ENCODE measurements at regions not wholly inside any gene's neighbourhood (a gene's known extent, or its start where the extent isn't known, plus 50 kb on each side); places are given as distances from the start of the nearest gene placed in this dataset.

DNA sequence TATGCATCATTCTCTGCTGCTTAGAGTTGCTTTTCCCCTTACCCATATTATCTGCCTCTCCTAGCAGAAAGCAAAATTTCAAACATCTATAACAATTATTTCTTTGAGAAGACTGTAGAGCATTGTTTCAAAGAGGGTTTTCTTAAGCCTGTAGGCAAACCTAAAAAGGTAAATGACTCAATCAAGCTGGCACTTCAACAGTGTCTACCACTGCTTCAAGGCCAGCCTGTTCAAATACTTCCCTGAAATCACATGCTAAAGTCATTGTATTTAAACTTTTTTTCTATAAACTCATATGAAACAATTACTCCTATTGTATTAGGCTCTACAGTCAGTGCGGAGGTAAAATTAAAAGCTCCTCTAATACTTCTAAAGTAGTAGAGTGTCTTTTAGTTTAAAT is 87.1 kb downstream of the OGFRL1 start:
- Mint-ChIP-seq H3K9me3 (peaks cover 0 to 7% (median 0%) of the 10 kb centered on the region in 11 donors), H3K36me3 (no peaks in the 10 kb centered on the region), H3K4me3 (no peak overlapping the region), H3K4me1 (no peaks in the 10 kb centered on the region), H3K27me3 (peaks cover 8 to 28% (median 16%) of the 10 kb centered on the region in 5 donors), H3K27ac (no peak overlapping the region)
- H3K27me3 ChIP-seq (ENCODE audit: control insufficient read depth in 2 of 2, insufficient read depth in 2 of 2, low read length in 2 of 2) = no peaks in the 10 kb centered on the region
- H3K4me1 ChIP-seq (ENCODE audit: control insufficient read depth in 2 of 2, insufficient read depth in 2 of 2, low read length in 2 of 2) = no peaks in the 10 kb centered on the region
- intact Hi-C loops (cut with micrococcal nuclease) = no loop called here
- H3K4me3 ChIP-seq (ENCODE audit: low read length) = no peak overlapping the region
- ATAC-seq (no peak), DNase-seq (no peak)
- H3K36me3 ChIP-seq (ENCODE audit: control insufficient read depth in 2 of 3, insufficient read depth in 3 of 3, low read length in 3 of 3) = no peaks in the 10 kb centered on the region
- no peaks in the 10 kb centered on the region for H3K9me3 ChIP-seq (ENCODE audit: control insufficient read depth in 2 of 3, low read length in 3 of 3)
- ChIA-PET POLR2A (no interaction called here), CTCF (interaction anchor here (0.8 kb wide), 1 partner anchor 9 kb away, joined by 3 read pairs; no protein-coding TSS in a partner anchor)
- no peak overlapping the region for H3K27ac ChIP-seq (ENCODE audit: low read depth, low read length)

DNA sequence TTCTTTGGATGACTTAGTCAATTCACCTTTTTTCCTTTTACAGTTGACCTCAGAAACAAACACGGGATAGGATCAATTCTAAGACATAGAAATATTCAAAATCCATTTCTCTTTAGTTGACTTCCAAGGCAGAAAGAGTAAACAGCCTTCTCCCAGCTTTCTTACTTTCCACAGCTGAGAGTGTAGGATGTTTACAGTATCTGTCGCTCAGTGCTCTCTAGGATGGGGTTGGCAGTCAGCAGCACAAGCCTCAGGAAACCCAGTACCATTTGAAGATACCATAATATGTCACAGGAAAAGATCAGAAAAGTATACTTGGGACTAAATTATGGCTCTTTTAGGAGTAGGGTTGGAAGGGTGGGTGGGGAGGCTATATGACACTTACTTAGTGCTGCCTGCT is 88.2 kb downstream of the OGFRL1 start:
- ChIA-PET POLR2A (no interaction called here), CTCF (interaction anchor here (0.5 kb wide), 1 partner anchor 512 kb away, joined by 3 read pairs; no protein-coding TSS in a partner anchor)
- Histone ChIP-seq H3K27me3 (ENCODE audit: control insufficient read depth in 2 of 2, insufficient read depth in 2 of 2, low read length in 2 of 2) (no peaks in the 10 kb centered on the region), H3K36me3 (ENCODE audit: control insufficient read depth in 2 of 3, insufficient read depth in 3 of 3, low read length in 3 of 3) (no peaks in the 10 kb centered on the region), H3K4me3 (ENCODE audit: low read length) (no peak overlapping the region), H3K27ac (ENCODE audit: low read depth, low read length) (no peak overlapping the region), H3K9me3 (ENCODE audit: control insufficient read depth in 2 of 3, low read length in 3 of 3) (no peaks in the 10 kb centered on the region), H3K4me1 (ENCODE audit: control insufficient read depth in 2 of 2, insufficient read depth in 2 of 2, low read length in 2 of 2) (no peaks in the 10 kb centered on the region)
- no peaks in the 10 kb centered on the region for H3K36me3 Mint-ChIP-seq
- H3K4me1 Mint-ChIP-seq = no peaks in the 10 kb centered on the region
- H3K27me3 Mint-ChIP-seq = peaks cover 4 to 27% (median 9%) of the 10 kb centered on the region in 5 donors
- ATAC-seq (no peak), DNase-seq (no peak)
- no peak overlapping the region for H3K4me3 Mint-ChIP-seq
- intact Hi-C loops (cut with micrococcal nuclease) = no loop called here
- peaks cover 0 to 7% (median 0%) of the 10 kb centered on the region in 11 donors for H3K9me3 Mint-ChIP-seq
- no peak overlapping the region for H3K27ac Mint-ChIP-seq

DNA sequence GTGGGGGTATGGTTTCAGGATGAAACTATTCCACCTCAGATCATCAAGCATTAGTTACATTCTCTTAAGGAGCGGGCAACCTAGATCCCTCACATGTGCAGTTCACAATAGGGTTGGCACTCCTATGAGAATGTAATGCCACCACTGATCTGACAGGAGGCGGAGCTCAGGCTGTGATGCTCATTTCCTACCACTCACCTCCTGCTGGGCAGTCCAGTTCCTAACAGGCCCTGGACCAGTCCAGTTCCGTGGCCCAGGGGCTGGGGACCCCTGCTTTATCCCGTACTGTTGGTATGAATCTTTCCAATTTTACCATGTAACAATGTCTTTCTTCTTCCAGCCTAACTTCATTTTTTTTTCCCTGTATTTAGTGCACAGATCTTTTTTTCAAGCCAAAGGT is 94.9 kb downstream of the OGFRL1 start:
- CTCF ChIA-PET = no interaction called here
- Mint-ChIP-seq H3K4me3 (no peak overlapping the region), H3K27ac (no peak overlapping the region)

DNA sequence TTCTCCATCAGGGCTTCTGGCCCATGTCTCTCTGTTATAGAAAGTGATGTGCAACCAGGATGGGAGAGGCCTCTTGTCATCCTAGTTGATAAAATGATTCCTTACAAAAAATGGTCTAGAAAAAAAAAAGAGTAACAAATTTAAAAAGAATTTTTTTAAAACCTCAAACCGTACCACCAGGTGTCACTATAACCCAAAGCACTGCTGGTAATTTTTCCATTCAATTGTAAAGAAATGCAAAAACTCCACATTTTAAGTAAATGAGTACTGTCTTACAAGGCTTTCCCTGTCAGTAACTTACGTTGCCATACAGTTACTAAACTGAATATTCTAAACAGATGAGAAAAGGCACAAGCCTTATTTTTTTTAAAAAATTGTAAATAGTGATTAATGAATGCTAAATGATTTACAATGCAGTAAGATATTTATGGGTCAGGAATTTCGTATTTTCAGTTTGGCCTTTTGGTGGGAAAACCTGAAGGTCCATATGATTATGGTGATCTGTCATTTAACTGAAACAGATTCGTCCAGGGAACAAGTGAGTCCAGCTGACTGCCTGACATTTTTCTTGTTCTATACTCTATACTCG is 95.4 kb downstream of the OGFRL1 start:
- Mint-ChIP-seq H3K4me1 (no peaks in the 10 kb centered on the region), H3K27ac (no peak overlapping the region), H3K36me3 (no peaks in the 10 kb centered on the region), H3K9me3 (peaks cover 0 to 2% (median 0%) of the 10 kb centered on the region in 11 donors), H3K4me3 (no peak overlapping the region), H3K27me3 (peaks cover 0 to 19% (median 13%) of the 10 kb centered on the region in 5 donors)
- CTCF ChIA-PET = interaction anchor here (0.9 kb wide), 1 partner anchor 9 kb away, joined by 3 read pairs; no protein-coding TSS in a partner anchor
- ATAC-seq (no peak), DNase-seq (peak in 1 of 9 donors; percentile 3)
- Histone ChIP-seq H3K27ac (ENCODE audit: low read depth, low read length) (no peak overlapping the region), H3K9me3 (ENCODE audit: control insufficient read depth in 2 of 3, low read length in 3 of 3) (no peaks in the 10 kb centered on the region), H3K4me3 (ENCODE audit: low read length) (no peak overlapping the region), H3K27me3 (ENCODE audit: control insufficient read depth in 2 of 2, insufficient read depth in 2 of 2, low read length in 2 of 2) (no peaks in the 10 kb centered on the region), H3K36me3 (ENCODE audit: control insufficient read depth in 2 of 3, insufficient read depth in 3 of 3, low read length in 3 of 3) (no peaks in the 10 kb centered on the region), H3K4me1 (ENCODE audit: control insufficient read depth in 2 of 2, insufficient read depth in 2 of 2, low read length in 2 of 2) (no peaks in the 10 kb centered on the region)
- POLR2A ChIA-PET = no interaction called here
- intact Hi-C loops (cut with micrococcal nuclease) = loop anchor here (2.0 to 10.0 kb wide), 2 partner anchors 701 kb away; no protein-coding TSS in a partner anchor

More for the DNA sequence above, 94.9 kb downstream of the OGFRL1 start:
- no peaks in the 10 kb centered on the region for H3K4me1 ChIP-seq (ENCODE audit: control insufficient read depth in 2 of 2, insufficient read depth in 2 of 2, low read length in 2 of 2)
- H3K27me3 ChIP-seq (ENCODE audit: control insufficient read depth in 2 of 2, insufficient read depth in 2 of 2, low read length in 2 of 2) = no peaks in the 10 kb centered on the region
- intact Hi-C loops (cut with micrococcal nuclease) = loop anchor here in 1 of 2 donors (10.0 kb wide), 1 partner anchor 701 kb away; no protein-coding TSS in a partner anchor
- no peaks in the 10 kb centered on the region for H3K4me1 Mint-ChIP-seq
- no peaks in the 10 kb centered on the region for H3K36me3 Mint-ChIP-seq
- ATAC-seq (no peak), DNase-seq (no peak)
- H3K27ac ChIP-seq (ENCODE audit: low read depth, low read length) = no peak overlapping the region
- H3K9me3 ChIP-seq (ENCODE audit: control insufficient read depth in 2 of 3, low read length in 3 of 3) = no peaks in the 10 kb centered on the region
- POLR2A ChIA-PET = no interaction called here
- H3K27me3 Mint-ChIP-seq = peaks cover 0 to 21% (median 15%) of the 10 kb centered on the region in 5 donors
- peaks cover 0 to 2% (median 0%) of the 10 kb centered on the region in 11 donors for H3K9me3 Mint-ChIP-seq
- no peak overlapping the region for H3K4me3 ChIP-seq (ENCODE audit: low read length)
- H3K36me3 ChIP-seq (ENCODE audit: control insufficient read depth in 2 of 3, insufficient read depth in 3 of 3, low read length in 3 of 3) = no peaks in the 10 kb centered on the region

DNA sequence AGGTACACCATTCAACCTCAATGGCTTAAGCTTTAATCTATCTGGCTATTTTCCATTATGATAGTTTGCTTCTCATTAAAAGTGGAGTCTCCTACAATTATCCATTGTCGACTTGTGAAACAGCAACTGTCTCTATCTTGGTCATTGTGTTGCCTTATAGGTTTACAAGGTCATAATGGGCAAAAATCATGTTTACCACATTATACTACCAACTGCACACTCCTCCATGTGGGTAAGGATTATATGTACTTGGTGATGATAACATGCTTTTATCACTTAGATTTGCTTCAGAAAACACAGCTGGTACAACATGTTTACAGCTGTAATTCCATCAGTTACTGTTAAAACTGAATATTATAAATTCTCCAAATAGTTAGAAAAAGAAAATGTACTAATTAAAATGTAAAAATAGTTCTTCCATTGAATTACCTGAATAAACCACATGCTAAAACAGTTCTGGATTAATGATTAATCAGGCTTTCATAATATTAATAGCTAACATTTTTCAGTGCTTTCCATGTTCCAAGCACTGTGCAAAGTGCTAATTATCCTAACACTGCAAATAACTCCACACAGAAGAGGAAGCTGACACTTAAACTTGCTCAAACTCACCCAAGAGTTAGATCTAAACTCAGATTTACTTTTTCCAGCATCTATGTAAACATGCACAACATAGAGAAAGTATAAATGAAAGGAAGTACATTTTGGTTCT is 96.7 kb downstream of the OGFRL1 start:
- no peaks in the 10 kb centered on the region for H3K36me3 ChIP-seq (ENCODE audit: control insufficient read depth in 2 of 3, insufficient read depth in 3 of 3, low read length in 3 of 3)
- H3K9me3 Mint-ChIP-seq = peaks cover 0 to 2% (median 0%) of the 10 kb centered on the region in 11 donors
- H3K27me3 ChIP-seq (ENCODE audit: control insufficient read depth in 2 of 2, insufficient read depth in 2 of 2, low read length in 2 of 2) = no peaks in the 10 kb centered on the region
- no peak overlapping the region for H3K27ac ChIP-seq (ENCODE audit: low read depth, low read length)
- no peak overlapping the region for H3K4me3 ChIP-seq (ENCODE audit: low read length)
- H3K27ac Mint-ChIP-seq = no peak overlapping the region
- POLR2A ChIA-PET = no interaction called here
- no peak overlapping the region for H3K4me3 Mint-ChIP-seq
- H3K4me1 ChIP-seq (ENCODE audit: control insufficient read depth in 2 of 2, insufficient read depth in 2 of 2, low read length in 2 of 2) = no peaks in the 10 kb centered on the region
- H3K9me3 ChIP-seq (ENCODE audit: control insufficient read depth in 2 of 3, low read length in 3 of 3) = no peaks in the 10 kb centered on the region
- no peaks in the 10 kb centered on the region for H3K4me1 Mint-ChIP-seq
- CTCF ChIA-PET = interaction anchor here (1.0 kb wide), 1 partner anchor 13 kb away, joined by 3 read pairs; no protein-coding TSS in a partner anchor
- H3K27me3 Mint-ChIP-seq = peaks cover 0 to 25% (median 14%) of the 10 kb centered on the region in 5 donors
- ATAC-seq (no peak), DNase-seq (no peak)
- H3K36me3 Mint-ChIP-seq = no peaks in the 10 kb centered on the region
- intact Hi-C loops (cut with micrococcal nuclease) = loop anchor here (2.0 to 10.0 kb wide), 2 partner anchors 700 kb away; no protein-coding TSS in a partner anchor

DNA sequence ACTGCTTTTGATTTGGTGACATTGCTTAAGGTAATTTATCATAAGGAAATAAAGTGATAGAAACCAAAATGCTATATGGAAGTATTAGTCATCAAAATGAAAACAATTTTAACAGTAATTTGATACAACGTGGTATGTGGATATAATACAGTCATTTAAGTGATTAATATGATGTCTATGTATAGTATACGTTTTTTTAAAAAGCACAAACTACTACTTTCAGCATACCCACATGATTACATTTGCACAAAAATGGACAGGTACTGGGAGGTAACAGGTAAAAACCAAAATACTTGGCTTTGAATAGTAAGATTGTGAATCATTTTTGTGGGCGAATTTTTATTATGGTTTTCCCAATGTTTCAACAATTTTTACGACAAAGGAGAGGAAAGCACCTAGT is 97.6 kb downstream of the OGFRL1 start:
- Histone ChIP-seq H3K36me3 (ENCODE audit: control insufficient read depth in 2 of 3, insufficient read depth in 3 of 3, low read length in 3 of 3) (no peaks in the 10 kb centered on the region), H3K4me1 (ENCODE audit: control insufficient read depth in 2 of 2, insufficient read depth in 2 of 2, low read length in 2 of 2) (no peaks in the 10 kb centered on the region), H3K4me3 (ENCODE audit: low read length) (no peak overlapping the region), H3K27me3 (ENCODE audit: control insufficient read depth in 2 of 2, insufficient read depth in 2 of 2, low read length in 2 of 2) (no peaks in the 10 kb centered on the region), H3K9me3 (ENCODE audit: control insufficient read depth in 2 of 3, low read length in 3 of 3) (no peaks in the 10 kb centered on the region), H3K27ac (ENCODE audit: low read depth, low read length) (no peak overlapping the region)
- intact Hi-C loops (cut with micrococcal nuclease) = loop anchor here in 1 of 2 donors (10.0 kb wide), 1 partner anchor 699 kb away; no protein-coding TSS in a partner anchor
- CTCF ChIA-PET = interaction anchor here (1.0 kb wide), 1 partner anchor 14 kb away, joined by 3 read pairs; no protein-coding TSS in a partner anchor
- Mint-ChIP-seq H3K27ac (no peak overlapping the region), H3K36me3 (no peaks in the 10 kb centered on the region), H3K27me3 (peaks cover 0 to 16% (median 14%) of the 10 kb centered on the region in 5 donors), H3K9me3 (no peaks in the 10 kb centered on the region), H3K4me1 (no peaks in the 10 kb centered on the region), H3K4me3 (no peak overlapping the region)
- POLR2A ChIA-PET = no interaction called here
- ATAC-seq (no peak), DNase-seq (no peak)
